ENCODE measurements at regions not wholly inside any gene's neighbourhood (a gene's known extent, or its start where the extent isn't known, plus 50 kb on each side); places are given as distances from the start of the nearest gene placed in this dataset.
"Not testable (repeated sequence)": the region's sequence is repeated elsewhere in the genome, so short reads cannot be mapped to it uniquely, and the experiment has no call there.

- no peak for DNase-seq
Observed at GRCh38 chr1:56263908-56264307, 315.5 kb downstream of the PLPP3 start.

GRCh38 chr1:56258371-56258770, 321.0 kb downstream of the PLPP3 start:
- DNase-seq, result no peak

GRCh38 chr1:56257726-56258125, 321.6 kb downstream of the PLPP3 start:
- DNase-seq, result no peak

GRCh38 chr1:56256153-56257000, 323.0 kb downstream of the PLPP3 start:
- no peak for DNase-seq

GRCh38 chr1:56255516-56256152, 323.7 kb downstream of the PLPP3 start:
- no peak for DNase-seq

- no peak for DNase-seq
Observed at GRCh38 chr1:56254130-56254529, 325.2 kb downstream of the PLPP3 start.

- no peak for DNase-seq
Observed at GRCh38 chr1:56250809-56251208, 328.6 kb downstream of the PLPP3 start.

- no peak for DNase-seq
Observed at GRCh38 chr1:56249234-56249633, 330.1 kb downstream of the PLPP3 start.

- DNase-seq, result no peak
Observed at GRCh38 chr1:56248138-56248537, 331.2 kb downstream of the PLPP3 start.

- DNase-seq, result not testable (repeated sequence)
Observed at GRCh38 chr1:56246726-56247125, 332.6 kb downstream of the PLPP3 start.

- DNase-seq, result no peak
Observed at GRCh38 chr1:56240400-56240799, 339.0 kb downstream of the PLPP3 start.

GRCh38 chr1:56237491-56238064, 341.8 kb downstream of the PLPP3 start:
- no peak for DNase-seq

- no peak for DNase-seq
Observed at GRCh38 chr1:56236688-56237087, 342.7 kb downstream of the PLPP3 start.

- no peak for DNase-seq
Observed at GRCh38 chr1:56235909-56236510, 343.4 kb downstream of the PLPP3 start.

- no peak for DNase-seq
Observed at GRCh38 chr1:56229186-56229585, 350.2 kb downstream of the PLPP3 start.

GRCh38 chr1:56227886-56228285, 351.5 kb downstream of the PLPP3 start:
- no peak for DNase-seq

- DNase-seq, result no peak
Observed at GRCh38 chr1:56227401-56227800, 352.0 kb downstream of the PLPP3 start.

GRCh38 chr1:56225964-56226815, 353.2 kb downstream of the PLPP3 start:
- DNase-seq, result no peak

GRCh38 chr1:56223968-56224367, 355.4 kb downstream of the PLPP3 start:
- DNase-seq, result no peak

GRCh38 chr1:56222914-56223540, 356.3 kb downstream of the PLPP3 start:
- DNase-seq, result no peak

GRCh38 chr1:56220021-56220420, 359.3 kb downstream of the PLPP3 start:
- DNase-seq, result no peak

GRCh38 chr1:56218023-56218422, 361.3 kb downstream of the PLPP3 start:
- no peak for DNase-seq
